GM19351 (cell line): ENCODE measurements at regions not wholly inside any gene's neighbourhood (a gene's known extent, or its start where the extent isn't known, plus 50 kb on each side); places are given as distances from the start of the nearest gene placed in this dataset.

ENCODE experiments used
- ATAC-seq: cut with Tn5 transposase; IDR thresholded peaks from one replicate; pipeline ENCODE4 v1.9.1; 2021; ENCODE audit warnings: mild to moderate bottlenecking, moderate library complexity; ENCODE audit not compliant: unreplicated experiment

DNA sequence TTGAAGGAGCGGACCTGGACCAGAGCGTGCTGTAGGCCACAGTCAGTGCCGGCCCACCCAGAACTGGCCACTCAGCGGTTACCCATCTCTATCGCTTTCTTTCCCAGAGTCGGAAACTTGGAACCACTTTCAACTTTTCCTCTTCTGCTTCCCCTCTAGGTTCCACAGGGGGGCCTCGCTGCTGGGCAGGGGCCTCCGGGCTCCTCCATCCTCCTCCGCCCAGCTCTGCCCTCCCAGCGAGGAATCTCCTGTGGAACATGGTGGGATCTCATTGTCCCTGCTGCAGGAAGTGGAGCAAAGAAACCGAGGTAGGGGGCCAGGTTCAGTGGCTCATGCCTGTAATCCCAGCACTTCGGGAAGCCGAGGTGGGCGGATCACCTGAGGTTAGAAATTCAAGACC is 139.2 kb downstream of the ETS2 start:
- no peak for ATAC-seq

DNA sequence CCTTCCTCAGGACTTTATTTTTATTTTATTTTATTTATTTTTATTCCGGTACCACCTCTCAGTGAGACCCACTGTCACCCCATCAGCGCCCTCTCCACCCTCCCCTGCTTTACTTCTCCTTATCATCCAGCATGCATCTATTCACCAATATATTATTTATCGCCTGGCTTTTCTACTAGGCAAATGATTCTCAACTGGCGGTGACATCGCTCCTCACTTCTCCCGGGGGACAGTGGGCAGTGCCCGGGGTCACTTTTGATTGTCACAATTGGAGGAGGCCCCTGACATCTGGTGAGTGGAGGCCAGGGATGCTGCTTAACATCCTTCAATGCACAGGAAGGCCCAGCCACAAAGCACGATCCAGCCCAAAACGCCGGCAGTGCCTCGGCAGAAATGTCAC is 138.7 kb downstream of the ETS2 start:
- ATAC-seq = no peak

DNA sequence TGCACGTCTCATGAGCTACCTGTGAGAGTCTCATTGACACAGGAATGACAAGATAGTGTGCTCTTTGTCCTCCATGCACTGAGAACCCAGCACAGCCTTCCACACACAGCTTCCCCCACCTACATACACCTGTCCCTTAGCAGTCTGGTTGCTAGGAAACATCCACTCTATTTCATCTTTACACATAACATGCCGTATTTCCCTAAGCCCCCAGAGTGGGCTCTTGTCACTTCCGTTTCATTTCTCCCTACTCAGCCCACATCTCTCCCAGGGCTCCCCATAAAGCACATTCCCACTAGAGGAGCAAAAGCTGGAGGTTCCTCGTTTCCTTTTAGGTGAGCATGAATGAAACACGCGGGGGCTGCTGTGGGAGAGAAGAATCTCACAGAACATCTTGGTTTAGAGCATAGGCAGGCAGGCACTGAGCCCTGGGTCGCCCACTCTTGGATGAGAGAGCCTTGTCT is 137.1 kb downstream of the ETS2 start:
- ATAC-seq = no peak

DNA sequence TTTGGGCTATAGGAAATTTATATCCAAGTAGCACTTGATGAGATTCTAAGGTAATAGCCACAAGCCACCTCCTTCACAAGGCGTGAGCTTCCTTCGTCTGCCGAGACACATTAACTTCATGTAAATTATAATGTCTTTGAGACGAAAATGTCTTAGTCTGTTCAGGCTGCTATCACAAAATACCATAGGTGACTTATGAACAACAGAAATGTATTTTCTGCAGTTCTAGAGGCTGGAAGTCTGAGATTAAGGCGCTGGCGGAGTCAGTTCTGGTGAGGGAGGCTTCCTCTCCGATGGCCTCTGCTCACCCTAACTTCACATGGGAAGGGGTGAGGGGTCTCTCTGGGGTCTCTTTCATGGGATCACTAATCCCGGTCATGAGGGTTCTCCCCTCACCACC is 133.0 kb downstream of the ETS2 start:
- ATAC-seq = no peak

DNA sequence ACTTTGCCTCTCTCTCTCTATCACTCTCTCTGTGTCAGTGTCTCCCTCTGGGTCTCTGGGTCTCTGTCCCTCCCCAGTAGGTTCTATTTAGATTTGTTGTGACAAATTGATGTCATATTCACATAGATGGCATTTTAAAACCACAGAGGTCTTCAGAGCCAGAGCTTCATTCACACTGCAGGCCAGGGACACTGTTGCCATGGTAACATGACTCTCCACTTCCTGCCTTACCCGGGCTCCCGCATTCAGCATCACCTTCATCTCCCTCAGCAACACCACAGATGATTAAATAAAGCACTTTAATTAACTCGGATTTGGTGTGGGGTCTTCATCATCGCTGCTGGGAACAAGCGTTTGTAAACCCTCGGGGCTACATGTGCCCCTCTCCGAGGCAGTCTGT is 132.6 kb downstream of the ETS2 start:
- no peak for ATAC-seq

DNA sequence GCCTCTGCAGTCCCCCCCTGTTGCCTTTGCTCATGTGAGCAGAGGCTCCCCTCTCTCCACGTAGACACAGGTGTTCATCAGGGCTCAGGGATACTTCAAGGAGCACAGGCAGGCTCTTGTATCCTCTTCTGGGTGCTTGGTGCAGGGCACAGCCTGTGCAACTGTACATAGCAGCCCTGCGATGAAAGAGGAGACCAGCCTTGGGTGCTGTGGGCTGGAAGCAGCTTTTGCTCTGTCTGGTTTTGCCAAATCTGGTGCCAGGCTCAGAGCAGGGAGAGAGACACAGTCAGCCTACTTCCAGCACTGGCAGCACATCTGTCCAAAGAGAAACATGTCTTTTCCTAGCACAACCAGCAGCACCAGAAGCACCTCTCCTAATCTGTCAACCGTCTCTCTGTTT is 132.1 kb downstream of the ETS2 start:
- no peak for ATAC-seq

DNA sequence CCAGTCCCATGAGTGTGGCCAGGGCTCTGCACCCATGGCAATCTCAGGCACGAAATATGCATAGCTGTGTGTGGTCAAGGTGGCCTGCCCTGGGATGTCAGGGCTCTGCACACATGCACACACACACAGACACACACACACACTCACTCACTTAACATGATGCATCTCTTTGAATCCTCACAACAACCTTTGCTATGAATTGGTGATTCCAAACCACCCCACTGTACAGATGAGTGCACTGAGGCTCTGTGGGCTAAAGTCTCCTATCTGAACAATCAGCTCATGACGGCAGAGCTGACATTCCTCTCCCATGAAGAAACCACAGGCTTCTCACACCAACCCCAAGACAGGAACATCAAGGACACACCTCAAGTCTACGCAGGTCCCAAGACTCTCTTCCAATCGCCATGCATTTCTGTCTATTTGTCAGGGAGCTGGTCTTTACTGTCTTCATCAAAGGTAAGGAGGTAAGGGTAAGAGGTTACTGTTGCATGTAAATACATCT is 131.6 kb downstream of the ETS2 start:
- ATAC-seq = no peak

DNA sequence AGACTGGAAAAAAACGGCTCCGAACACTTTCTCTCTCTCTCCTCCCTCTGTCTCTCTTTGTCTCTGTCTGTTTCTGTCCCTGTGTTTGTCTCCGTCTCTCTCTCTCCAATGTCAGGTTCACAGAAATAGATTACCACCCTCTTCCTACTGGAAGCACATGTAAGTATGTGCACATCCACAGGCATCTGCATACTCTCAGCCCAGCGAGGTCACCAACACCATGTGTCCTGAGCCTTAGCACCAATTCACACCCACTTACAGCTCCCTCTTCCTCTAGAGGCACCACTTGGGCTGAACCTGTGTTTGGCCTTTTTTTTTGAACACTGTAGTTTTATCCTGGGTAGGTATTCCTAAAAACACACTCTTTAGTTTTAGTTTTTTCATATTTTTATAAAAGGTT is 130.5 kb downstream of the ETS2 start:
- ATAC-seq = no peak

DNA sequence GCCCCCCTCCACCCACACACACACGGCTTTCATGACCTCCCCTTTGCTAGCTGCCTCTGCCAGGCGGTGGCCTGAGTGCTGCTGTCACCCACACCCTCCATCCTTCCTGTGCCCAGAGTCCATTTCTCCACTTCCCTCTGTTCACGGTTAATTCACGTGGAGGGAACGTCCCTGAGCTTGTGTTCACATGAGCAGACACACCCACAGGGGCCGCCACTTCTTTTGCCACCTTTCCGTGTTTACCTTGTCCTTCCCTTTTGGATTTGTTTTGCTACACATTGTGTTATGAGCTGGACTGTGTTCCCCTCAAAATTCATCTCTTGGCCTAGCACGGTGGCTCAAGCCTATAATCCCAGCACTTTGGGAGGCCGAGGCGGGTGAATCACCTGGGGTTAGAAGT is 128.0 kb downstream of the ETS2 start:
- ATAC-seq = no peak

DNA sequence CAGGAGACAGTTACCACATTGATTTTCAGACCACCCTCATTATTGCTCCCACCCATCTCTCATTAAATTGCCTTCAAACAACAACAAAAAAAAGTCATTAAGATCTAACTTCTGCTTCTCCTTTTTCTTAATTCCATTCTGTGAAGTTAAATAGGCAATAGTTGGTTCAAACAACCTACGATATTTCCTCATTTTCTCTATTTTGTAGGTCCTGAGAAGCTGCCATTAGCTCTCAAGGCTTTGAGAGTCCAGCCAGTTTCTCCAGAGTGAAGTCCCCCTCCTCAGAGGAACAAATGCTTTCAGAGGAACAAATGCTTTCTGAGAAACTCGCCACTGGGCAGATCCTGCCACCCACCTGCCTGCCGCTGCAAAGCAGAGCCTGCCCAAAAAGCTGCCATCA is 125.6 kb downstream of the ETS2 start:
- ATAC-seq = no peak

DNA sequence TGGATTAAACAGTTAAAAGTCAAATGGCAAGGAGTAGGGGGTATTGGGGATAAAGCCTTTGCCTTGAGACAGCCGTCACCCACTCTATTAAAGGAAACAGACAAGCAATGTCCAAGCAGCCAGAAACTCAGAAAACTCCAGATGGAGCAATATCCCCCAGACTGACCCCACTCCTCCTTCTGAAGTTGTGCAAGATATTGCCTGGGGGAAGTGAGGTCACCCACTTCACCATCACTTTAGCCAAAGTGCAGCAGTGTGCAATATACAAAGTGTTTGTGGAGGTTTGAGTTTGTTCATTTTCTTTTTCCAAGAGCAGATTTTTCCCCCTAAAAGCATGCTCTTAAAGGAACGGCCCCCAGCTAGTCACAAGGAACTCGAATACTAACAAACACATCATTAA is 125.1 kb downstream of the ETS2 start:
- ATAC-seq = no peak

DNA sequence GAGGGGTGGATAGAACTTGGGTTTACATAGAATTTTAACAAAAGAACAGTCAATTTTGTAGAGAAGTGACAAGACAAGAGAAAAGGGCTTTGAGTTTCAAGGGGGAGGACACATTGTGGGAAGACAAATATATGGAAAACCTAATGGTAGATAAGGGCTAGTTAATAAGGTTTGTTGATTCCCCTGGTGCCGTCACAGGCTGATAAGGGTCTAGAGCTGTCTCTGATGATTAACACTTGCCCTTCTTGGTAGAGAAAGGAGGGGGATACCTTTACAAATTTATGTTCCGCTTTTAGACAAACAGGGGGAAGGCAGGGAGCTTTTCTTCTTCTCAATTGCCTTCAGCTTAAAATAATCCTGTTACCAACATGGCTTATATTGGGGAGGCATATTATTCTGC is 124.3 kb downstream of the ETS2 start:
- no peak for ATAC-seq

DNA sequence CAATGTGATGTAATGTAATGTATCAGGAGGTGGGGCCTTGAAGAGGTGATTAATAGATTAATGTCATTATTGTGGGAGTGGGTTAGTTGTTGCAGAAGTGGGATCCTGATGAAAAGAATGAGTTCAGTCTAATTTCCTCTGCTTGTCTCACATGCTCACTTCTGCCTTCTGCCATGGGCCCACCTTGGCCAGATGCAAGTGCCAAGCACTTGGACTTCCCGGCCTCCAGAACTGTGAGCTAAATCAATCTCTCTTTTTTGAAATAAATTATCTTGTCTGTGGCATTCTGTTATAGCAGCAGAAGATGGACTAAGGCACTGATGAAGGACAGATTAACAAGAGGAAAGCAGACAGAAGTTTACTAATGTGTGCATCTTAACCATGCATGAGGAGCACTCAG is 123.9 kb downstream of the ETS2 start:
- no peak for ATAC-seq

DNA sequence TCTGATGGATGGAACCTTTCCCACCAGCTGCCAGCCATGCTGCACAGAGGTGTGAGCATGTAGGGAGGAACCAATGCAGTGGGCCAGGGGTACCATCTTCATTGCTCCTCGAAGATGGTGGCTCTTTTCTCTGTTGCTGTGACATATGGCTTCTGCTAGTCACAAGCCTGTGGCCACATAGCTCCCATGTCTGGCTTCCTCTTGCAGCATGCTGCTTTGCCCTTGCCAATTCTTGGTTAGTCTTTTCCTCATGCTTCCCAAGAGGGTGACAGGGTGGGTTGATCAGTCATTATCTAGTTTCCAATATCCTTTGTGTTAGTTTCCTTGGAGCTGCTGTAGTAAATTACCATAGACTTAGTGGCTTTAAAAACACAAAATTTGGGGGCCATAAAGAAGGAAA is 123.4 kb downstream of the ETS2 start:
- no peak for ATAC-seq

DNA sequence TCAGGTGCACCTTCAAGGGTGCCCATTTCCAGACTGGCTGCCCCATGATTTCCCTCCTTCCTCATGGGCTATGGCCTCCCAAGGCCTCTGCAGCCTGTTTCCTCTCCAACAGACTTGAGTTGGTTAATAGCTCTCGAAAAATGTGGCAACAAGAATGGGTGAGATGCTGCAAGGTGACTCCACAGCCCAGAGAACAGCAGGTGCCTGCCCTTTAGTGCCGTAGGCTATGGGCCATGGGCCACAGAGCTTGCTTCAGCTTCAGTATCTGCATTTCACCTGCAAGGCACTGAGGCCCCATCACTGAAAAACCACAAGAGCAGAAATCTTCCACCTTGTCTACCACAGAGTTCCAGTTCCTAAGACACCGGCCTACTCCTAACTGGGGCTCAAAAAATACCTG is 122.0 kb downstream of the ETS2 start:
- ATAC-seq = no peak

DNA sequence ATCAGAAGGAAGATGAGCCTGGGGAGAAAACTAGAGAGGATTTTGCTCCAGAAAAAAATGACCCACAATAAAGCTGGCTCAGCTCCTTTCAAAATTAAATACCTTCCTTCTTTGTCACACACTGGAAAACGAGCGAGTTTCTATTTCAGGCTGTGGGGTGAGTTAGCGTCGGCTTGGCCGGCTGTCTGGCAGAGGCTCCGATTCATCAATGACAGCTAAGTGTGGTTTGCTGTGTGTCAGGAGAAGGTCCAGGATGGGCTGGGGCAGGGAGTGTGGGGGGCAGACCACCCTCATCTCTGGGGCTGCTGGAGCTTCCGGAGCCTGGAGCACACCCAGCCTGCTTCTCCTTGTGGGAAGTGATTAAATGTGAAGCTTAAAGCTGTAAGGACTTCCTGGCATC is 120.2 kb downstream of the ETS2 start:
- ATAC-seq = no peak

DNA sequence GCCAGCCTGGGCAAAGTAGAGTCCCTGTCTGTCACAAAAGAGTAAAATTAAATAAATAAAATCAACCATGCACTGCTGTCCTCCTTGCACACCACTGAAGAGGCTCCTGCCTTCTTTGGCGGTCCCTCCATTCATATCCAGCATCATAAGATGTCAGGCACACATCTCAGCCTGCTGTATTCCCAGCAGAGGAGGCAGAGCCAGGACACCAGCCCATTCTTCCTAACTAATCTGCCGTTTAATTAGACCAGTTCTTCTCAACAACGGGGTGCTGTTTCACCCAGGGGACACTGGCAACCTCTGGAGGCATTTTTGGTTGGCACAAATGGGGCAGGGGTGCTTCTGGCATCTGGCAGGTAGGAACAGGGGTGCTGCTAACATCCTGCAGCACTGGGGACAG is 119.7 kb downstream of the ETS2 start:
- ATAC-seq = no peak

DNA sequence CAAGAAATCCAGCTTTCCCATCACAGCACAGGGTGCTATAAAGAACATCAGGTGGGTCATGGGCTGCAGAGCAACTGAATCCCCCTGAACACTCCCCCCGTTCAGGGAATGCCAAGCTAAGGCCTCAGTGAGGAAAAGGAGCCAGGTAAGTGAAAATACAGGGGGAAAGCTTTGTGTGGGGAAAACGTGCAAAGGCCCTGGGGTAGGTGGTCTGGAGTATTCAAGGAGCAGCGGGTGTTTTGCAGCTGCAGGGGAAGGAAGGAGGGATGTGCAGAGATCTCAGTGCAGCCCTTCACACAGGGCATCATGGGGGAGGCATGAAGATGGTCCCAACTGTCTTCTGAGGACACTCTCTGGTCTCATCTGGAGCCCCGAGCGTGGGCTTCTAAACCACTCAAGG is 119.2 kb downstream of the ETS2 start:
- no peak for ATAC-seq

DNA sequence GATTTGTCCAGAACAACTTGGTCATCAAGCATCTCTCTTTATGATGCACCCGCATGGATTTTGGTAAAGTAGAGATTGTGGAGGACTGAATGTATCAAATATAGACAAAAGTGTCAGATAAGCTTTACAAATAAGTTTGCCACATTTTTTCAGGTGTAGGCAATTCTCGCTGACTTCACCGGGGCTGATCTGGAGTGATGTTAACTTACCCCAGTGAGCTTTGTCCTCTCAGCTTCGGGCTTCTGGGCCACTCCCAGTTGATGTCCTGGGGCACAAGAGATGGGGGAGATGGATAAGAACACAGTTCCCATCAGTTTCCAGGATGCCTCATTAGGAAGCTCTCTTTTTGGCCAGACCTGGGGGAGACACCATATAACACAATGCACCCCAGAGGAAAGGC is 117.7 kb downstream of the ETS2 start:
- ATAC-seq = no peak

DNA sequence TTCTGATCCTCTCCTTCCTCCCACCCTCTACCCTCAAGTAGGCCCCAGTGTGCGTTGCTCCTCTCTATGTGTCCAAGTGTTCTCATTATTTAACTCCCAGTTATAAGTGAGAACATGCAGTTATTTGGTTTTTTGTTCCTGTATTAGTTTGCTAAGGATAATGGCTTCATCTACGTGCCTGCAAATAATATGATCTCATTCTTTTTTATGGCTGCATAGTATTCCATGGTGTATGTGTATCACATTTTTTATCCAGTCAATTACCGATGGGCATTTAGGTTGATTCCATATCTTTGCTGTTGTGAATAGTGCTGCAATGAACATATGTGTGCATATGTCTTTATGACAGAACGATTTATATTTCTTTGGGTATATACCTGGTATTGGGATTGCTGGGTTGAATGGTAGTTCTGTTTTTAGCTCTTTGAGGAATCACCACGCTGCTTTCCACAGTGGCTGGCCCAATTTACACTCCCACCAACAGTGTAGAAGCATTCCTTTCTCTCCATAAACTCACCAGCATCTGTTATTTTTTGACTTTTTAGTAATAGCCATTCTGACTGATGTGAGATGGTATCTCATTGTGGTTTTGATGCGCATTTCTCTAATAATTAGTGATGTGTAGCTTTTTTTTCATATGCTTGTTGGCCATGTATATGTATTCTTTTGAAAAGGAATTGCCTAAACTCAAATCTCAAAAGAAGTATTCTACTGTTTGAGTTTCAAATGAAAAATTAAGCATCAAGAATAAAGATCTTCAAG is 116.9 kb downstream of the ETS2 start:
- no peak for ATAC-seq

DNA sequence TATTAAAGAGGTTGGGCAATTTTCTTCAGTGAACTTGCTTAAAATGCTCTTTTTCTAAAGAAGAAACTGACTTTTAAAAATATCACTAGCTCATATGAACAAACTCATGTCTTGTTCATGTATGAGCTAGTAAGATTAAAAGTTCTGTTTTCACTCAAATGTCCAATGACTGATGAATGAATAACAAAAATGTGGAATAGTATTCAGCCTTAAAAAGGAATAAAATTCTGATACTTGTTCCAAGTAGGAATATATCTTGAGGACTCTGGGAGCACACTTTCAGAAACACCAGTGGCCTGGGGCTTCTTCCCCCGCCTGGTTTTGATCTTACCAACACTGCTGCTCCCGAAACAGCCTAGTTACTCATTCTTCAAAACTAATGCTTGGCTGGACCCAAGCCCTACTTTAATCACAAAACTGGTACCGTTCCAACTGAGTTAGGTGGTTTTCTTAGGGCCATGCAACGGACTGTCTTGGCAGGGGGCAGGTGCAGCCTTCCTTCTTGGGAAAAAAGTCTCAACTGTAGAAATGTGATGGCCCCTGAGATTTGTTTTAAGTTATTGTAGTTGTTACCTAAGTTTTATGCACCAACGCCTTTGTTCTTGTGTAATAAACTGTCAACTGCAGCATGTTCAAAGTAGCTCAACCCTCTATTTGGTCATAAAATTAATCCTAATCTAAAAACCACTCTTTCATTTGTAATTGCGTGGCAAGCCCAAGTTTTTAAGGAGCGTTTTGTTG is 116.0 kb downstream of the ETS2 start:
- ATAC-seq = no peak

DNA sequence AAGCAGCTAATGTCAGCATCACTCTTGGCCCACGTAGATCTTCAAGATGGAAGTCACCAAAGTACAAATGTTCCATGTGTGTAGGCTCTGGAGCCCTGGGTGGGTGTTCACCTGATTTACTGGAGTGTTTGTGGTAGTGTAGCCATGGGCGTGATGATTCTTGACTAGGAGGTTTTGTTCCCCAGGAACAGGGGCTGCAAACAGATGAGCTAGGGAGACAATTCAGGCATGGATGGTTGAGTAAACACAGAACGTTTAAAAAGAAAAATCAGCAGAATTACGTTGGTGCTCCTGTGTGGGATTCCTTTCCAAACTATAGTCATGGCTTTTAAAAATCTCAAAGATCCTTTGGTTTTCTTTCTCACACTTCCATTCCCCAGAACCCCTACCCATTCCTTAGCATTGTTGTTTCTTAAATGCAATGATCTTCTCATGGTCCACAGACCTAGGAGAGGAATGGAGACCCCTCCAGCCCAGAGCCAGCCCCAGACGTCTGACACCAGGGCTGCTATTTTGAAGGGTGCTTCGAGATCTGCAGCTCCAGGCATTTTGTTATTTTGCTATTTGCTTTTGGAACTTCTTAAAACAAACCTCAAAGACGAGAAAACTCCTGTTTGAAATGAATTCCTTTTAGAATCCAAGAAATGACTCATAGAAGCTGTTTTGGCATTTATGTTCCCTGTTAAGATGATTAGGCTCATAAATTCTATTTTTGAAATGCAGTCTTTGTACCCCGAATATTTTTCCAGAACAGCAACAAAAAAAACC is 115.1 kb downstream of the ETS2 start:
- ATAC-seq = no peak
